ENCODE measurements at regions not wholly inside any gene's neighbourhood (a gene's known extent, or its start where the extent isn't known, plus 50 kb on each side); places are given as distances from the start of the nearest gene placed in this dataset.

DNA sequence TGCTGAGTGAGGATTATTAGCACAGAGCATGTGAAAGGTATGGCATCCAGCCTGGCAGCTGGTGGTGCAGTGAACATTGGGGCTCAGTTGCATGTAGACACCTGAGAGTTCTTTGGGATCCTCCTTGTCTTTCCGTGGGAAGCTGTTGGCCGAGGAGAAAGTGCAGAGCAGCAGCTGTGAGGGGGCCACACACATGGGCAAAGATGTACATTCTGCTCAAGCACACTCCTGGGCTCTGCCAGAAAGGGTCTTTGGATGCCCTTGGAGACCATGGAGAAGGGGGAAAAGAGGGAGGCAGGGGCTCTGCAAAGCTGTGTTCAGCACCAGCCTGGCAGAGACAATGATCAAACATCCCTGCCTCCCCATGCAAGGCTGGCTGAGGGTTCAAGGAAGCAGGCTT lies 138.7 kb upstream of the PITX1 start:
- TF ChIP-seq, protein P1, sequence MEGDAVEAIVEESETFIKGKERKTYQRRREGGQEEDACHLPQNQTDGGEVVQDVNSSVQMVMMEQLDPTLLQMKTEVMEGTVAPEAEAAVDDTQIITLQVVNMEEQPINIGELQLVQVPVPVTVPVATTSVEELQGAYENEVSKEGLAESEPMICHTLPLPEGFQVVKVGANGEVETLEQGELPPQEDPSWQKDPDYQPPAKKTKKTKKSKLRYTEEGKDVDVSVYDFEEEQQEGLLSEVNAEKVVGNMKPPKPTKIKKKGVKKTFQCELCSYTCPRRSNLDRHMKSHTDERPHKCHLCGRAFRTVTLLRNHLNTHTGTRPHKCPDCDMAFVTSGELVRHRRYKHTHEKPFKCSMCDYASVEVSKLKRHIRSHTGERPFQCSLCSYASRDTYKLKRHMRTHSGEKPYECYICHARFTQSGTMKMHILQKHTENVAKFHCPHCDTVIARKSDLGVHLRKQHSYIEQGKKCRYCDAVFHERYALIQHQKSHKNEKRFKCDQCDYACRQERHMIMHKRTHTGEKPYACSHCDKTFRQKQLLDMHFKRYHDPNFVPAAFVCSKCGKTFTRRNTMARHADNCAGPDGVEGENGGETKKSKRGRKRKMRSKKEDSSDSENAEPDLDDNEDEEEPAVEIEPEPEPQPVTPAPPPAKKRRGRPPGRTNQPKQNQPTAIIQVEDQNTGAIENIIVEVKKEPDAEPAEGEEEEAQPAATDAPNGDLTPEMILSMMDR (IDR thresholded peaks at IDR 0.05): no peak
- TF ChIP-seq EP300 (IDR thresholded peaks at IDR 0.05): no peak
